Skeletal muscle tissue (tissue), 3 donors: ENCODE measurements at regions not wholly inside any gene's neighbourhood (a gene's known extent, or its start where the extent isn't known, plus 50 kb on each side); places are given as distances from the start of the nearest gene placed in this dataset.

Source experiments
- H3K27ac ChIP-seq: one replicate; pipeline ENCODE4 v1.7.0; 2013; ENCODE audit warnings: mild to moderate bottlenecking, low read depth, low read length, inconsistent platforms
- H3K27me3 ChIP-seq, 3 donors: one replicate each; pipeline ENCODE4 v1.7.0; 2013; ENCODE audit warnings: low read length in 3 of 3; ENCODE audit not compliant: control insufficient read depth in 3 of 3, insufficient read depth in 3 of 3
- H3K36me3 ChIP-seq, 3 donors: one replicate each; pipeline ENCODE4 v1.7.0; 2013; ENCODE audit warnings: low read length in 3 of 3; ENCODE audit not compliant: control insufficient read depth in 3 of 3, insufficient read depth in 3 of 3
- H3K4me1 ChIP-seq, 3 donors: one replicate each; pipeline ENCODE4 v1.7.0; 2013; ENCODE audit warnings: low read length in 3 of 3, mild to moderate bottlenecking in 3 of 3; ENCODE audit not compliant: control insufficient read depth in 3 of 3, insufficient read depth in 3 of 3
- H3K4me3 ChIP-seq, 3 donors: one replicate each; pipeline ENCODE4 v1.7.0; 2013; ENCODE audit warnings: low read length in 3 of 3
- H3K9ac ChIP-seq, 3 donors: one replicate each; pipeline ENCODE4 v1.7.0; 2013; ENCODE audit warnings: low read length in 3 of 3, mild to moderate bottlenecking in 3 of 3, moderate library complexity in 2 of 3, low read depth in 1 of 3
- H3K9me3 ChIP-seq, 3 donors: one replicate each; pipeline ENCODE4 v1.7.0; 2013; ENCODE audit warnings: low read length in 3 of 3; ENCODE audit not compliant: control insufficient read depth in 3 of 3
- donor health status: Osteomylitis.

GRCh38 chr20:18913701-18914100, 100.1 kb downstream of the SCP2D1 start:
- no peaks in the 10 kb centered on the region for H3K4me1 ChIP-seq
- no peaks in the 10 kb centered on the region for H3K36me3 ChIP-seq
- H3K27ac ChIP-seq, result no peak overlapping the region
- no peak overlapping the region for H3K9ac ChIP-seq
- no peaks in the 10 kb centered on the region for H3K9me3 ChIP-seq
- no peak overlapping the region for H3K4me3 ChIP-seq
- H3K27me3 ChIP-seq, result no peaks in the 10 kb centered on the region

GRCh38 chr20:18914796-18915195, 101.2 kb downstream of the SCP2D1 start:
- Histone ChIP-seq H3K27me3 (no peaks in the 10 kb centered on the region), H3K9me3 (no peaks in the 10 kb centered on the region), H3K36me3 (no peaks in the 10 kb centered on the region), H3K9ac (no peak overlapping the region), H3K27ac (no peak overlapping the region), H3K4me1 (no peaks in the 10 kb centered on the region), H3K4me3 (no peak overlapping the region)

GRCh38 chr20:18916886-18917750, 103.5 kb downstream of the SCP2D1 start:
- H3K9me3 ChIP-seq, result no peaks in the 10 kb centered on the region
- no peak overlapping the region for H3K27ac ChIP-seq
- H3K4me3 ChIP-seq, result no peak overlapping the region
- no peaks in the 10 kb centered on the region for H3K27me3 ChIP-seq
- H3K4me1 ChIP-seq, result no peaks in the 10 kb centered on the region
- no peaks in the 10 kb centered on the region for H3K36me3 ChIP-seq
- H3K9ac ChIP-seq, result no peak overlapping the region

GRCh38 chr20:18919996-18920395, 106.4 kb downstream of the SCP2D1 start:
- H3K9me3 ChIP-seq, result no peaks in the 10 kb centered on the region
- H3K4me3 ChIP-seq, result no peak overlapping the region
- no peak overlapping the region for H3K27ac ChIP-seq
- no peak overlapping the region for H3K9ac ChIP-seq
- H3K4me1 ChIP-seq, result no peaks in the 10 kb centered on the region
- H3K27me3 ChIP-seq, result no peaks in the 10 kb centered on the region
- no peaks in the 10 kb centered on the region for H3K36me3 ChIP-seq

- no peak overlapping the region for H3K27ac ChIP-seq
- H3K27me3 ChIP-seq, result no peaks in the 10 kb centered on the region
- no peaks in the 10 kb centered on the region for H3K36me3 ChIP-seq
- no peaks in the 10 kb centered on the region for H3K9me3 ChIP-seq
- H3K9ac ChIP-seq, result no peak overlapping the region
- H3K4me3 ChIP-seq, result no peak overlapping the region
- H3K4me1 ChIP-seq, result no peaks in the 10 kb centered on the region
These were observed 107.7 kb downstream of the SCP2D1 start for GRCh38 chr20:18921291-18921690.

GRCh38 chr20:18922251-18922650, 108.7 kb downstream of the SCP2D1 start:
- H3K27ac ChIP-seq, result no peak overlapping the region
- H3K36me3 ChIP-seq, result no peaks in the 10 kb centered on the region
- H3K27me3 ChIP-seq, result no peaks in the 10 kb centered on the region
- H3K9me3 ChIP-seq, result no peaks in the 10 kb centered on the region
- no peak overlapping the region for H3K9ac ChIP-seq
- no peaks in the 10 kb centered on the region for H3K4me1 ChIP-seq
- no peak overlapping the region for H3K4me3 ChIP-seq

- Histone ChIP-seq H3K4me1 (no peaks in the 10 kb centered on the region), H3K27me3 (no peaks in the 10 kb centered on the region), H3K4me3 (no peak overlapping the region), H3K27ac (no peak overlapping the region), H3K9me3 (no peaks in the 10 kb centered on the region), H3K9ac (no peak overlapping the region), H3K36me3 (no peaks in the 10 kb centered on the region)
These were observed 109.3 kb downstream of the SCP2D1 start for GRCh38 chr20:18922898-18923297.

GRCh38 chr20:18926965-18927364, 113.4 kb downstream of the SCP2D1 start:
- Histone ChIP-seq H3K4me1 (no peaks in the 10 kb centered on the region), H3K9me3 (no peaks in the 10 kb centered on the region), H3K9ac (no peak overlapping the region), H3K27me3 (no peaks in the 10 kb centered on the region), H3K27ac (no peak overlapping the region), H3K4me3 (no peak overlapping the region), H3K36me3 (no peaks in the 10 kb centered on the region)

- Histone ChIP-seq H3K27ac (no peak overlapping the region), H3K27me3 (no peaks in the 10 kb centered on the region)
These were observed 115.0 kb downstream of the SCP2D1 start for GRCh38 chr20:18928626-18929025.

GRCh38 chr20:18929800-18930199, 116.2 kb downstream of the SCP2D1 start:
- Histone ChIP-seq H3K4me1 (no peaks in the 10 kb centered on the region), H3K27me3 (no peaks in the 10 kb centered on the region), H3K27ac (no peak overlapping the region), H3K4me3 (no peak overlapping the region), H3K9ac (no peak overlapping the region), H3K36me3 (no peaks in the 10 kb centered on the region), H3K9me3 (peaks cover 0 to 3% (median 0%) of the 10 kb centered on the region in 3 donors)

More at GRCh38 chr20:18928626-18929025, 115.0 kb downstream of the SCP2D1 start:
- H3K36me3 ChIP-seq, result no peaks in the 10 kb centered on the region
- H3K9me3 ChIP-seq, result peaks cover 0 to 3% (median 0%) of the 10 kb centered on the region in 3 donors
- H3K9ac ChIP-seq, result no peak overlapping the region
- H3K4me3 ChIP-seq, result no peak overlapping the region
- H3K4me1 ChIP-seq, result no peaks in the 10 kb centered on the region
